ENCODE measurements at regions not wholly inside any gene's neighbourhood (a gene's known extent, or its start where the extent isn't known, plus 50 kb on each side); places are given as distances from the start of the nearest gene placed in this dataset.
"Not testable (repeated sequence)": the region's sequence is repeated elsewhere in the genome, so short reads cannot be mapped to it uniquely, and the experiment has no call there.

DNA sequence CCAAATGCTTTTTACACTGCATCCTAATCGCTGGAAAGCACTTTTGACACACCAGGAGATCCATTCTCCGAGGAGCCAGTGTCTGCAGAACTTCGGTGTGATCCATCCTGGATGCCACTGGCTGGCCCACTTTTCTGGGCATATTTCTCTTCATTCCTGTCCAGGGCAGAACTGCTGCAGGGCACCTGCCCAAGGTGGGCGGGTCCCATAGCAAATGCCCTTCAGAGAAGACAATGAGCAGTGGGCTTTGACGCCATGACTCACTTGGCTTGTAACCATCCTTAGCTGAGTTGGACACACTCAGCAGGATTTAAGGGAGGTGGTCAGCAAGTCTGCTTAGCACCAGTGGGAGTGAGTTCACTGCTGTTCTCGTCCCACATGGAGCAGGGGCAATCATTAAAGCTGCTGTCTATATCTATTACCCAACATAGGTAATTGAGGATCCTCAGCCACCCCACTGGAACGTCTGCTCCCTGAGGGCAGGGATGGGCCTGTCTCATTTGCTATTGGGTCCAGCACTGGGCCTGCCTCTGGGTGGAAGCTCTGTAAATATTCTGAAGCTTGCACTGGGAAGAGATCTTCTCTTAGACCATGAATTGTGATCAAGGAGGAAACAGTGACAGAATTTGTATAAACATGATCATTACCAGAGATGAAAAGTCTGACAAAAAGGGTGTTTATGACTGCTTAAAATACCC, 112.7 kb upstream of the IQSEC1 start:
- no peak for DNase-seq
- ATAC-seq: no peak
- CTCF ChIA-PET: no interaction called here
- peaks cover 5% of the 10 kb centered on the region for H3K36me3 Mint-ChIP-seq
- peaks cover 21% of the 10 kb centered on the region for H3K4me1 Mint-ChIP-seq
- H3K4me3 Mint-ChIP-seq: no peak overlapping the region
- H3K9me3 Mint-ChIP-seq (ENCODE audit: low read depth): peaks cover 4% of the 10 kb centered on the region
- H3K27ac Mint-ChIP-seq: no peak overlapping the region
- peaks cover 17% of the 10 kb centered on the region for H3K27me3 Mint-ChIP-seq

DNA sequence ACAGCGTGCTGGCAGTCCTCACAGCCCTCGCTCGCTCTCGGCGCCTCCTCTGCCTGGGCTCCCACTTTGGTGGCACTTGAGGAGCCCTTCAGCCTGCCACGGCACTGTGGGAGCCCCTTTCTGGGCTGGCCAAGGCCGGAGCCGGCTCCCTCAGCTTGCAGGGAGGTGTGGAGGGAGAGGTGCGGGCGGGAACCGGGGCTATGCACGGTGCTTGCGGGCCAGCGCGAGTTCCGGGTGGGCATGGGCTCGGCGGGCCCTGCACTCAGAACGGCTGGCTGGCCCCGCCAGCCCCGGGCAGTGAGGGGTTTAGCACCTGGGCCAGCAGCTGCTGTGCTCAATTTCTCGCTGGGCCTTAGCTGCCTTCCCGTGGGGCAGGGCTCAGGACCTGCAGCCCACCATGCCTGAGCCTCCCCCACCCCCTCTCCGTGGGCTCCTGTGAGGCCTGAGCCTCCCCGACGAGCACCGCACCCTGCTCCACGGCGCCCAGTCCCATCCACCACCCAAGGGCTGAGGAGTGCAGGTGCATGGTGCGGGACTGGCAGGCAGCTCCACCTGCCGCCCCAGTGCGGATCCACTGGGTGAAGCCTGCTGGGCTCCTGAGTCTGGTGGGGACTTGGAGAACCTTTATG, 106.5 kb upstream of the IQSEC1 start:
- H3K27ac Mint-ChIP-seq, DNase-seq, H3K4me1 Mint-ChIP-seq, ATAC-seq, CTCF ChIA-PET, H3K4me3 Mint-ChIP-seq, H3K36me3 Mint-ChIP-seq: not testable (repeated sequence)
- Mint-ChIP-seq H3K27me3 (peaks cover 13% of the 10 kb centered on the region), H3K9me3 (ENCODE audit: low read depth) (peaks cover 12% of the 10 kb centered on the region)

DNA sequence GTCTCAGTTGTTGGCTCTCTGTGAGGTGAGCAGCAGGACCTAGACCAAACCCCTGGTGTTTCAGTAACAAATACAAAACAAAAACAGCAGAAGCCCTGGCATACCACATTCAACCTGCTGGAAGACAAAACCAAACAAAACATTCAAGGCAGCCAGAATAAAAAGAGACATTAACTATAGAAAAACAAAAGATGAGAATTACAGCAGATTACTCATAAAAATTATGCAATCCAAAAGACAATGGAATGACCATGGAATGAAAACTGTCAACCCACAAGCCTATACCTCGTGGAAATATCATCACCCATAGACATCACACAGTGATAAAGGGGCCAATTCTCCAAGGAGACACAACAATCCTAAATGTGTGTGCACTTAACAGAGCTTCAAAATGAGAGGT, 106.0 kb upstream of the IQSEC1 start:
- CTCF ChIA-PET: no interaction called here
- DNase-seq (no peak), ATAC-seq (no peak)
- no peak overlapping the region for H3K27ac Mint-ChIP-seq
- H3K36me3 Mint-ChIP-seq: no peaks in the 10 kb centered on the region
- no peaks in the 10 kb centered on the region for H3K4me1 Mint-ChIP-seq
- peaks cover 8% of the 10 kb centered on the region for H3K27me3 Mint-ChIP-seq
- peaks cover 12% of the 10 kb centered on the region for H3K9me3 Mint-ChIP-seq (ENCODE audit: low read depth)
- H3K4me3 Mint-ChIP-seq: no peak overlapping the region

DNA sequence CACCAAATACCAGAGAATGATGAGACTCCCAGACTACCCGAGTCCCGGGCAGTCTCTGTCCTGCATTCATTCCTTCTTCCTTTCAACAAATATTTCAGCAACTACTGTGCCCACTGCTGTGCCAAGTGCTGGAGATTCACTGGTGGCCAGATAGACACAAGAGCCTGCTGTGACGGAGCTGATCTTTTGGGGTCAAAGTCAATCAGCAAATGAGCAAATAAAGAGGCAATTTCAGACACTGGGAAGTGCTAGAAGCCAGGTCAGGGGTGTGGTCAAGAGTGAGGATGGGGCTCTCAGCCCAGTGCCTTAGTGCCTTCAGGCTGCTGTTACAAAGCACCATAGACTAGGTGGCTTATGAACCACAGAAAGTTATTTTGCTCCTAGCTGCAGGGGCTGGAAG, 104.9 kb upstream of the IQSEC1 start:
- no peak for DNase-seq
- no peak overlapping the region for H3K4me3 Mint-ChIP-seq
- CTCF ChIA-PET: no interaction called here
- no peaks in the 10 kb centered on the region for H3K4me1 Mint-ChIP-seq
- H3K27me3 Mint-ChIP-seq: peaks cover 5% of the 10 kb centered on the region
- peaks cover 12% of the 10 kb centered on the region for H3K9me3 Mint-ChIP-seq (ENCODE audit: low read depth)
- ATAC-seq: no peak
- no peaks in the 10 kb centered on the region for H3K36me3 Mint-ChIP-seq
- H3K27ac Mint-ChIP-seq: no peak overlapping the region

DNA sequence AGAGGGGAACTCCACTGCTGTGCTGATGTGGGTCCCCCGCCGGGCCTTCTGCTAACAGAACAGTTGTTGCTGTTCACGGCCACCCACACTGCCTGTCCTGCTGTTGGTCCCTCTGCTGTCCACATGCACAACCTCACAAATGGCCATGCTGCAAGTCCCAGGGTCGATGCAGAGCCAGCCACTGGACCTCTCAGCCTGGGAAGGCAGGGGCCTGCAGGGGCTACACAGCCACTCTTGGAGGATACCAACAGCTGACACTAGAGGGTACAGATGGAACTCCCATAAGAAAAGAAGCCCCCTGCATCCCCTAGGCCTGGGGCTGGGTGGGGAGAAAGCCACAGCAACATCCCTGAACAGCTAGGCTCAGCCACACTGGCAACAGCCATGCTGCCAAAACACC, 104.4 kb upstream of the IQSEC1 start:
- Mint-ChIP-seq H3K36me3 (no peaks in the 10 kb centered on the region), H3K9me3 (ENCODE audit: low read depth) (peaks cover 12% of the 10 kb centered on the region), H3K27me3 (peaks cover 5% of the 10 kb centered on the region), H3K4me3 (no peak overlapping the region), H3K27ac (no peak overlapping the region), H3K4me1 (no peaks in the 10 kb centered on the region)
- ATAC-seq: no peak
- CTCF ChIA-PET: no interaction called here
- no peak for DNase-seq

DNA sequence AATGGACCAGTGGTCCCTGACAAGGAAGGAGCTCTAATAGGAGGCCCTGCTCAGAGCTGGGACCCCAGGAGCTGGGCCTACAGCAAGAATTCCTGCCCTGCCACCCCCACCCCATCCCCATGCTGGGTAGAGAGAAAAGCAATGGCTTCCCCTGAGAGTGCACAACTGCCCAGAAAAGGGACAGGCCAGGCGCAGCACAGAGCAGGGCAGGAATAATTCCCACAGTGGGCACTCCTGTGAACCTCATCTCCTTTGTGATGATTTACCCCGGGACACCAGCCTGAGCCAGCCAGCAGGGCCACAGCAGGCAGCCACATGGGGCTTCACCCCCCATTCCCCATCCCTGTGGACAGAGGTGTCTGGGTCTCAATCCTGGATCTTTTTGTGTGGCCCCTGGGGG, 104.0 kb upstream of the IQSEC1 start:
- Mint-ChIP-seq H3K4me3 (no peak overlapping the region), H3K4me1 (no peaks in the 10 kb centered on the region), H3K27me3 (peaks cover 3% of the 10 kb centered on the region), H3K36me3 (no peaks in the 10 kb centered on the region), H3K9me3 (ENCODE audit: low read depth) (peaks cover 10% of the 10 kb centered on the region), H3K27ac (no peak overlapping the region)
- ATAC-seq: no peak
- no peak for DNase-seq
- CTCF ChIA-PET: no interaction called here

DNA sequence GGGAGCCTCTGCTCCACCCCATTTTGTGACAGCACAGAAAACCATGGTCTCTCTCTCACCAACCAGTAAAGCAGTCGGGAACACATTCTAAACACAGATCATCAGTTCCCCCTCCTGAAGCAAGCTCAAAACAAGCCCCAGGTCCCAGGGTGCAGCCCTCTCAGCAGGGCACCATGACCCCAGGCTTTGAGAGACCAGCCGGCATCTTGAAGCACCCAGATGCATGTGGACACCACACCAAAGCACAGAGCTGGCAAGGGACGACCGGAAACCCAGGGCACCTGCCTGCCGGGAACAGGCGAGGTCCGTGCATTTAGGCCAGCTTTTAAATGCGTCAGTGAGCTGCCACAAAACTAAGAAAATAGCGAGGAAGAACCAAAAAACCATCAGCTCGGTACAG, 103.2 kb upstream of the IQSEC1 start:
- ATAC-seq (no peak), DNase-seq (no peak)
- Mint-ChIP-seq H3K36me3 (no peaks in the 10 kb centered on the region), H3K4me3 (no peak overlapping the region), H3K27ac (no peak overlapping the region), H3K9me3 (ENCODE audit: low read depth) (peaks cover 10% of the 10 kb centered on the region), H3K4me1 (no peaks in the 10 kb centered on the region), H3K27me3 (no peaks in the 10 kb centered on the region)
- CTCF ChIA-PET: no interaction called here

DNA sequence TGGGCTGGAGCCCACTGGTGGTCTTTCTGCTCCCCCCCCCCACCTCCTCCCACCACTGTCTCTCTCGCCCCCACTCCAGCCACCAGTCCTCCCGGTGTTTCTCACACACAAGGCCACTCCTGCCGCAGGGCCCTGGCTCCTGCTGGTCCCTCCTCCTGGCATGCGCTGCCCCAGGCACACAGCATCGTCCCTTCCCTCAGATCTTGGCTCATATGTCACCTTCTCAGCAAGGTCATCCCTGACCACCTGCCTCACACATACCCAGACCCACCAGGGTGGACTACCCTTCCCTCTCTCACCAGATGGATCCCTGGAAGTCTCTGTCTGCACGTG, 101.5 kb upstream of the IQSEC1 start:
- DNase-seq: no peak
- no peaks in the 10 kb centered on the region for H3K27me3 Mint-ChIP-seq
- no peak overlapping the region for H3K4me3 Mint-ChIP-seq
- H3K4me1 Mint-ChIP-seq: no peaks in the 10 kb centered on the region
- H3K36me3 Mint-ChIP-seq: no peaks in the 10 kb centered on the region
- CTCF ChIA-PET: no interaction called here
- ATAC-seq: no peak
- H3K27ac Mint-ChIP-seq: no peak overlapping the region
- H3K9me3 Mint-ChIP-seq (ENCODE audit: low read depth): peaks cover 10% of the 10 kb centered on the region

DNA sequence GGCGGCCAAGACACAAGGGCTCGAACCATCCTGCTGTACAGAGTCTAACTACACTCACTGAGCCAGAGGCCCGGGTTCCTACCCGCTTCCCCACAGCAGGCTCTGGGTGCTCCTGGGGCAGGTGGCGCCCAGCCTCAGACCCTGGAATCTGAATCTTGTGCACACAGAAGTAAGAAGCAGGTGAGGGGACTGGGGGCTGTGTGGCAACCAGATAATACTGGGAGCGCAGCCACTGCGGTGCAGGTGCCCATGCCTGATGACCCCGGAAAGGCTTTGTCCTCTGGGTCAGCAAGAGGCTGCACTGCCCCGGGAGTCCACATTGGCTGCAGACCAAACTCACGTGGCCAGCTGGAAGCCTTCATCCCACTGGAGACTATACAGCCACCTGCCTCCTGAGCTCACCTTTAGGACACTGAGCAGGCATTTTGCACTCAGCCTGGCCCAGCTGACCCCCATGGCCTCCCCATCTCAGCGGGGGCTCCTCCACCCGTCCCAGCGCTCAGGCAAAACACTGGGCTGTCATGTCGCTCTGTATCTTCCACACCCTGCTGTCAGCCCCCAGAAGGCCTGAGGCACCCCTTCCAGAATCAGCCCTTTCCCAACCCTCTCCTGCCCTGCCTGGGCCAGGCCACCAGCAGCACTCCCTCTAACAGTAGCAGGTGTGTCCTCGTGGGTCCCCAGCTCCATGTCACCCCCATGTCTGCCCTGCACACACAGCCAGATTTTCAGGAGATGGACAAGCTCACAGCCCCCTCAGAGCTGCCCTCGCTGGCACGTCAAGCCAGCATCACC, 101.0 kb upstream of the IQSEC1 start:
- peaks cover 4% of the 10 kb centered on the region for H3K27me3 Mint-ChIP-seq
- no peak for ATAC-seq
- CTCF ChIA-PET: no interaction called here

DNA sequence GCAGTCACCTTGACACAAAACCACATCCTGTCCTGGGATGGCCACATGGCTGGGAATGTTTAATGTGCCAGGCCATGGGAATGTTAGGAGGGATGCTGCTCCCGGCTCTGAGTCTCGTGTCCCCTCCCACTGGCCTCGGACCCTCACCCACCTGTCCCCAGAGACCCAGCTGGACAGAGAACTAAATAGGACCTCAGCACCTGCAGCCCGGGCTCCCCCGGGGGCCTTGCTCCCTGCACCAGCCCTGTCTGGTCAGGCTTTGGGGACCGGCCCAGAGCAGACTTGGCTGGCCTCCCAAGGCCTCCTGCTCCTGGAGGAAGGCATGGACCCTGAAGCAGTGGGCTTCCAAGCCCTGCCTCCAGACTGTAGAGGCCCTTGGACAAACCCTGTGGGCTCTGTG, 100.0 kb upstream of the IQSEC1 start:
- Mint-ChIP-seq H3K36me3 (no peaks in the 10 kb centered on the region), H3K4me3 (no peak overlapping the region), H3K9me3 (ENCODE audit: low read depth) (peaks cover 2% of the 10 kb centered on the region), H3K27ac (no peak overlapping the region), H3K4me1 (no peaks in the 10 kb centered on the region), H3K27me3 (peaks cover 8% of the 10 kb centered on the region)
- no peak for DNase-seq
- CTCF ChIA-PET: no interaction called here
- no peak for ATAC-seq

More for the DNA sequence above, 101.0 kb upstream of the IQSEC1 start:
- no peak for DNase-seq
- no peak overlapping the region for H3K4me3 Mint-ChIP-seq
- no peak overlapping the region for H3K27ac Mint-ChIP-seq
- no peaks in the 10 kb centered on the region for H3K4me1 Mint-ChIP-seq
- peaks cover 8% of the 10 kb centered on the region for H3K9me3 Mint-ChIP-seq (ENCODE audit: low read depth)
- H3K36me3 Mint-ChIP-seq: no peaks in the 10 kb centered on the region

DNA sequence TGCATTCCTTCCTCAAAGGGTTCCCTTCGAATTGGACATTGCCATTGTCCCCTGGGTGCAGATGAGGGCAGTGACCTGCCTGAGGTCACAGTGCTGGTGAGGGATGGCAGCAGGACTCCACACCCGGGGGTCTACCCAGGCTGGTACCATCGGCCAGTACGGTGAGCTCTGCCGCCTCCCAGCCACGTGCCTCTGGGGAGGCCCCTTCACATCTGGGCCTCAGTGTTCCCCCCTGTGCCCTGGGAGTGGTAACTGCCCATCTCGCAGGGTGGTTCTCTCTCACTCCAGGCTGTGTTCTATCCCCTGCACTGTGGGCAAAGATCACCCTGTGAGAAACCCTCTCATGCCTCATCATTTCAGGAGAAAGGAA, 99.4 kb upstream of the IQSEC1 start:
- ATAC-seq: no peak
- CTCF ChIA-PET: interaction anchor here (1.1 kb wide), 1 partner anchor 81 kb away, joined by 3 read pairs; no protein-coding TSS in a partner anchor
- Mint-ChIP-seq H3K4me3 (no peak overlapping the region), H3K27me3 (peaks cover 8% of the 10 kb centered on the region), H3K27ac (no peak overlapping the region), H3K4me1 (no peaks in the 10 kb centered on the region), H3K9me3 (ENCODE audit: low read depth) (no peaks in the 10 kb centered on the region), H3K36me3 (no peaks in the 10 kb centered on the region)
- DNase-seq: no peak

DNA sequence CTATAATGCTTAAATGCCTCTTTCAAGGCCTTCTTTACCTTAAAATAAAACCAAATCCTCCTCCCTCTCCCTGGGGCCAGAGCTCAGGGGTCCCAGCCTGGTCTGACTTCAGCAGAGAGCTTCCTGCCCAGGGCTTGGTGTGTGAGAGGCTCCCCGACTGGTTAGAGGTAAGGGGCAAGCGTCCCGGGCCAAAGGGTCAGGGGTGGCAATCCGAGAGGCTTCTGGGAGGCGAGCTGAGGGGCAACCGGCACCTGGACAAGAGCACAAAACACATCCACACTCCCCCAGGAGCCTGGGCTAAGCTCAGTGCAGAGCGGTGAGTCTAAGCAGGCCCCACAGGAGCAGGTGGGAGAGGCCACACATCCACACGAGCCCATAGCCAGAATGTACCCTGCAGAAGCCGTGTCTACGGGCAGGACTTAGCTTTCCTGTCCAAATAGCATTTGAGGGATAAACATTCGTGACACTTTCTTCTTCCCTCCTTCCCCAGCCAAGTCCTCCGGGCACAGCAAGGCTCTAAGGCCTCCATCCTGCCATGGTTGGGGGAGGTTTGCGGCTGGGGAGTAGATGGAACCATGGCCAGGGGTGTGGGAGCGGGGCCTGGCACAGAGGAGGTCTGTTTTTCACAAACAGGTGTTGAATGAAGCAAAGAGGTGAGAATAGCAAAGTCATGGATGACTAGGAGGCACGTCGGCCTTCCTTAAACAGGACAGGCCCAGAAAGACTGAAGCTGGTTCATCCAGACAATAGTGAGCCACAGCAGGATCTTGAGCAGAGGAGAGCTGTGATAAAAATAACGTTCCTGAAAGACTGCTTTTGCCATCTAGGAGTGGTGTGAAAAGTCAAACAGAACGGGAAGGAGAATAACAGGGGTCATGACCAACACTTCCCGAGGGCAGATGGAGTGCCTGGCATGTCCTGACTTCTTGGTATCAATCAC, 98.7 kb upstream of the IQSEC1 start:
- Mint-ChIP-seq H3K36me3 (no peaks in the 10 kb centered on the region), H3K27me3 (peaks cover 8% of the 10 kb centered on the region), H3K27ac (no peak overlapping the region), H3K4me1 (no peaks in the 10 kb centered on the region), H3K9me3 (ENCODE audit: low read depth) (no peaks in the 10 kb centered on the region), H3K4me3 (no peak overlapping the region)
- ATAC-seq (no peak), DNase-seq (no peak)
- CTCF ChIA-PET: interaction anchor here (1.1 kb wide), 1 partner anchor 80 kb away, joined by 3 read pairs; no protein-coding TSS in a partner anchor

DNA sequence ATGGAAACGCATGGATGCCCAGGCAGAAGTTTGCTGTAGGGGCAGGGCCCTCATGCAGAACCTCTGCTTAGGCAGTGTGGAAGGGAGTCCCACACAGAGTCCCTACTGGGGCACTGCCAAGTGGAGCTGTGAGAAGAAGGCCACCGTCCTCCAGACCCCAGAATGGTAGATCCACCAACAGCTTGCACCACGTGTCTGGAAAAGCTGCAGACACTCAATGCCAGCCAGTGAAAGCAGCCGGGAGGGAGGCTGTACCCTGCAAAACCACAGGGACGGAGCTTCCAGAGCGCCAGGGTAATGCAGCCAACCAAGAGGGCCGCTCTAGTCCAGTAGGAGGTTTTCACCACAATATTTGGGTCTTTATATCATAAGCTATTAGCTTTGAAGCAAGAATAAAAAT, 97.1 kb upstream of the IQSEC1 start:
- Mint-ChIP-seq H3K4me1 (no peaks in the 10 kb centered on the region), H3K27ac (no peak overlapping the region), H3K27me3 (peaks cover 10% of the 10 kb centered on the region), H3K4me3 (no peak overlapping the region), H3K9me3 (ENCODE audit: low read depth) (no peaks in the 10 kb centered on the region), H3K36me3 (no peaks in the 10 kb centered on the region)
- DNase-seq (no peak), ATAC-seq (no peak)
- CTCF ChIA-PET: interaction anchor here (0.6 kb wide), 1 partner anchor 141 kb away, joined by 4 read pairs; no protein-coding TSS in a partner anchor

Data from activated CD8-positive, alpha-beta memory T cell treated with anti-CD3 and anti-CD28 coated beads, Interleukin-2, amount 10 ng/mL, durations not matched to agents 7 days and 5 days (primary cell).